HepG2 (cell line): ENCODE measurements at regions not wholly inside any gene's neighbourhood (a gene's known extent, or its start where the extent isn't known, plus 50 kb on each side); places are given as distances from the start of the nearest gene placed in this dataset.
"Not testable (repeated sequence)": the region's sequence is repeated elsewhere in the genome, so short reads cannot be mapped to it uniquely, and the experiment has no call there.

Experiments
- POLR2AphosphoS5 ChIP-seq: IDR thresholded peaks from 2 replicates; pipeline ENCODE4 v1.6.1; 2012; ENCODE audit warnings: low read depth, low read length
- ZNF747 ChIP-seq: sonication (generic); formaldehyde crosslinking; IDR thresholded peaks from 2 replicates; pipeline ENCODE4 v1.8.1; 2023; ENCODE audit warnings: missing genetic modification reagents, mild to moderate bottlenecking, borderline replicate concordance

DNA sequence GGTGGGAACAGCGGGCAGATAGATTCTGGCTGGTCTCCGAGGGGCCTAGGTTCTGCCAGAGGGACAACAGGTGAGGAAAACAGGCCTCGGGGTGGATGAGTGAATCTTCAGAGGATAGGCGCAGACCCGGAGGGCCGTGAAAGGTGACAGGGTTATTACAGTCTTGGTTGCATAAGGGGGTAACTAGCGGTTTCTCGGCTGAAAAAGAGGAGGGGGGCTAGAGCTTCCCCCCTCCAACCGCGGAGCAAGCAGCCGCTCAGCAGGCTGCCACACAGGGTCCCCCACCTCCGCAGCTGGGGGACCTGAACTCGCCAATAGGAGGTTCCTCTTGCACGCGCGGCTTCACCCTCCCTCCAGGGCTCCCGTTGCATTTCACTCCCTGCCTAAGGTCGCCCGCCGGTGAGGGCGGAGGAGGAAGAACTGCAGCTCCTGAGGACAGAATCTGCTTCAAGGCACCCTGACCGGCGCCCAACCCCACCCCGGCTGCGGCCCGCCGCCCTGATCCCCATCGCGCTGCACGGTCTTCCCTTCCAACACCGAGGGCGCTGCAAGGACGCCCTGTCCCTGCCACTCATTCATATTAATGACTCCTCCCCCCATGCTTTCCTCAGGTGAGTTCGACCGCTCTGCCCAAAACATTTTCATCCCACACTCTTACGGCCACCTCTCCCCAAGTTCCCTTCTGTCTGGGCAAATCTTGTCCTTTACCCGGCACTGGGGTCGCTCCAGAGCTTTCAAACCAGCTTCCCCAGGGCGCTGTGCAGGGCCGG, 174.3 kb downstream of the SPATA31A6 start:
- TF ChIP-seq POLR2AphosphoS5; ZNF747 (CRISPR knock-in tag): not testable (repeated sequence)
